ENCODE measurements at regions not wholly inside any gene's neighbourhood (a gene's known extent, or its start where the extent isn't known, plus 50 kb on each side); places are given as distances from the start of the nearest gene placed in this dataset.

- DNase-seq (ENCODE audit: low read depth in 4 of 4, low spot score in 2 of 4) = no peak
Measured at GRCh38 chr15:68871507-68871906, 50.8 kb upstream of the ANP32A start.

- no peak for DNase-seq (ENCODE audit: low read depth in 4 of 4, low spot score in 2 of 4)
Measured at GRCh38 chr15:68874788-68875187, 54.1 kb upstream of the ANP32A start.

- DNase-seq (ENCODE audit: low read depth in 4 of 4, low spot score in 2 of 4) = peak; percentile 81 to 90 (median 86)
Measured at GRCh38 chr15:68875377-68876116, 54.8 kb upstream of the SPESP1 start.

GRCh38 chr15:68877626-68878025 lies 52.7 kb upstream of the SPESP1 start:
- no peak for DNase-seq (ENCODE audit: low read depth in 4 of 4, low spot score in 2 of 4)

- no peak for DNase-seq (ENCODE audit: low read depth in 4 of 4, low spot score in 2 of 4)
Measured at GRCh38 chr15:68880382-68880781, 49.9 kb upstream of the SPESP1 start.

All from left renal cortex interstitium (tissue), 4 donors.